H1 (cell line): ENCODE measurements at regions not wholly inside any gene's neighbourhood (a gene's known extent, or its start where the extent isn't known, plus 50 kb on each side); places are given as distances from the start of the nearest gene placed in this dataset.
A peak's percentile ranks its signal among the peaks of the same experiment; 100 is the strongest.

Experiments
- CTCF ChIA-PET: fragments of 300-600 bp; sonication (Branson Sonifier 250); formaldehyde crosslinking; loops from one replicate; lab custom pipeline; 2021; ENCODE audit not compliant: partially characterized antibody; lab: Charles Lee
- POLR2A ChIA-PET: fragments of 300-600 bp; sonication (Branson Sonifier 250); formaldehyde crosslinking; loops from one replicate; lab custom pipeline; 2021; ENCODE audit warnings: inconsistent platforms; ENCODE audit not compliant: partially characterized antibody; lab: Charles Lee
- DNase-seq, 2 experiments: peaks; one replicate each; pipeline versions ENCODE4 v3.0.0 to v3.0.0-alpha.2; 2010 to 2022; ENCODE audit warnings: low spot score in 2 of 2, low read depth in 1 of 2, mixed read lengths in 1 of 2
- FAIRE-seq: peaks from 2 replicates; lab custom pipeline; 2011; peaks lifted over from hg19 to GRCh38; lab: Jason Lieb, UNC
- H2AFZ ChIP-seq: 2 replicates; pipeline ENCODE4 v1.8.1; 2012; ENCODE audit warnings: low read length, inconsistent platforms
- H2AK5ac ChIP-seq: 2 replicates; pipeline ENCODE4 v1.6.1; 2013; ENCODE audit warnings: low read depth, low read length
- H2BK120ac ChIP-seq: replicated peaks from 2 replicates; pipeline ENCODE3; 2013; ENCODE audit warnings: low read depth, low read length, inconsistent platforms
- H2BK12ac ChIP-seq: 2 replicates; pipeline ENCODE4 v1.6.1; 2013; ENCODE audit warnings: low read depth, low read length
- H2BK15ac ChIP-seq: 2 replicates; pipeline ENCODE4 v1.6.1; 2013; ENCODE audit warnings: low read length
- H2BK20ac ChIP-seq: 2 replicates; pipeline ENCODE4 v1.6.1; 2013; ENCODE audit warnings: low read length
- H2BK5ac ChIP-seq: 2 replicates; pipeline ENCODE4 v1.6.1; 2013; ENCODE audit warnings: low read depth, low read length
- H3K14ac ChIP-seq: 2 replicates; pipeline ENCODE4 v1.6.1; 2013; ENCODE audit warnings: inconsistent platforms; ENCODE audit not compliant: insufficient read length
- H3K18ac ChIP-seq: 2 replicates; pipeline ENCODE4 v1.6.1; 2013; ENCODE audit warnings: low read length; ENCODE audit errors: extremely low read depth
- H3K23ac ChIP-seq: 2 replicates; pipeline ENCODE4 v1.6.1; 2013; ENCODE audit warnings: inconsistent platforms; ENCODE audit not compliant: insufficient read length
- H3K23me2 ChIP-seq: 2 replicates; pipeline ENCODE4 v1.6.1; 2013; ENCODE audit warnings: low read depth, low read length
- H3K27ac ChIP-seq: 2 replicates; pipeline ENCODE4 v1.6.1; 2011; ENCODE audit warnings: low read depth, low read length, inconsistent platforms
- H3K27me3 ChIP-seq, 4 experiments: replicated peaks in 1 of 4; 1 replicate in 1 of 4; 2 replicates in 3 of 4; pipeline versions ENCODE4 v1.6.1 to v1.8.1; 2011 to 2013; ENCODE audit warnings: low read length in 3 of 4, mild to moderate bottlenecking in 3 of 4, inconsistent platforms in 2 of 4, mixed read lengths in 2 of 4, moderate library complexity in 1 of 4; ENCODE audit not compliant: control insufficient read depth in 3 of 4, insufficient read depth in 3 of 4; ENCODE audit errors: extremely low read depth in 1 of 4
- H3K36me3 ChIP-seq, 4 experiments: 2 replicates each; pipeline versions ENCODE4 v1.6.1 to v1.8.1; 2011 to 2013; ENCODE audit warnings: mild to moderate bottlenecking in 4 of 4, low read length in 3 of 4, moderate library complexity in 2 of 4, control low read depth in 1 of 4, inconsistent platforms in 1 of 4; ENCODE audit not compliant: insufficient read depth in 4 of 4, control insufficient read depth in 2 of 4
- H3K4ac ChIP-seq: replicated peaks from 2 replicates; pipeline ENCODE3; 2013; ENCODE audit warnings: low read length, low read depth, mixed read lengths, inconsistent platforms; ENCODE audit not compliant: insufficient read length
- H3K4me1 ChIP-seq, 4 experiments: replicated peaks in 1 of 4; 1 replicate in 1 of 4; 2 replicates in 3 of 4; pipeline versions ENCODE4 v1.6.1 to v1.8.1; 2011 to 2013; ENCODE audit warnings: low read length in 3 of 4, inconsistent platforms in 2 of 4, mixed read lengths in 1 of 4; ENCODE audit not compliant: insufficient read depth in 4 of 4, control insufficient read depth in 3 of 4
- H3K4me2 ChIP-seq, 2 experiments: 2 replicates each; pipeline versions ENCODE4 v1.6.1 to v1.8.1; 2011 to 2013; ENCODE audit warnings: low read depth in 2 of 2, low read length in 2 of 2, control low read depth in 1 of 2, inconsistent platforms in 1 of 2, mild to moderate bottlenecking in 1 of 2; ENCODE audit not compliant: insufficient read depth in 1 of 2
- H3K4me3 ChIP-seq, 4 experiments: fragments of 200-600, 300-600 bp in 1 of 4; sonication (generic), shearing (Covaris generic), sonication (Bioruptor Twin) in 1 of 4; 2 replicates each; pipeline versions ENCODE4 v1.5.1 to v1.8.1; 2011 to 2016; ENCODE audit warnings: low read length in 4 of 4, low read depth in 3 of 4, control low read depth in 2 of 4, inconsistent platforms in 2 of 4, mild to moderate bottlenecking in 2 of 4, mixed read lengths in 1 of 4, moderate library complexity in 1 of 4; ENCODE audit not compliant: insufficient read depth in 2 of 4; ENCODE audit errors: extremely low read depth in 1 of 4
- H3K56ac ChIP-seq: replicated peaks from 2 replicates; pipeline ENCODE3; 2013; ENCODE audit warnings: low read depth, mild to moderate bottlenecking, mixed read lengths, low read length, inconsistent platforms; ENCODE audit not compliant: insufficient read length
- H3K79me1 ChIP-seq: 2 replicates; pipeline ENCODE4 v1.6.1; 2013; ENCODE audit warnings: low read depth, low read length, control low read depth
- H3K79me2 ChIP-seq, 2 experiments: 2 replicates each; pipeline versions ENCODE4 v1.6.1 to v1.8.1; 2012 to 2013; ENCODE audit warnings: low read length in 2 of 2, mild to moderate bottlenecking in 2 of 2, inconsistent platforms in 1 of 2; ENCODE audit not compliant: insufficient read depth in 2 of 2, control insufficient read depth in 1 of 2
- H3K9ac ChIP-seq, 4 experiments: replicated peaks in 1 of 4; 1 replicate in 1 of 4; 2 replicates in 3 of 4; pipeline versions ENCODE4 v1.6.1 to v1.8.1; 2011 to 2013; ENCODE audit warnings: low read depth in 3 of 4, low read length in 3 of 4, control low read depth in 2 of 4, mild to moderate bottlenecking in 2 of 4, moderate library complexity in 2 of 4, inconsistent platforms in 1 of 4; ENCODE audit errors: extremely low read depth in 1 of 4
- H3K9me3 ChIP-seq, 2 experiments: 2 replicates each; pipeline versions ENCODE4 v1.6.1 to v1.8.1; 2012 to 2013; ENCODE audit warnings: mild to moderate bottlenecking in 2 of 2, moderate library complexity in 2 of 2, control low read depth in 1 of 2, inconsistent platforms in 1 of 2, low read depth in 1 of 2, low read length in 1 of 2, mixed read lengths in 1 of 2; ENCODE audit not compliant: insufficient read depth in 2 of 2
- H4K20me1 ChIP-seq, 2 experiments: replicated peaks in 1 of 2; 2 replicates each; pipeline versions ENCODE3 to v1.8.1; 2011 to 2013; ENCODE audit warnings: inconsistent platforms in 2 of 2, low read length in 2 of 2, mild to moderate bottlenecking in 1 of 2; ENCODE audit not compliant: insufficient read depth in 2 of 2, control insufficient read depth in 1 of 2
- H4K5ac ChIP-seq: 2 replicates; pipeline ENCODE4 v1.6.1; 2013; ENCODE audit warnings: low read length, low read depth, mixed read lengths, inconsistent platforms; ENCODE audit not compliant: insufficient read length
- H4K8ac ChIP-seq: 2 replicates; pipeline ENCODE4 v1.8.0; 2013; ENCODE audit warnings: mild to moderate bottlenecking, moderate library complexity, low read length, inconsistent platforms; ENCODE audit not compliant: insufficient read depth; ENCODE audit errors: extremely low read depth
- H4K91ac ChIP-seq: replicated peaks from 2 replicates; pipeline ENCODE3; 2013; ENCODE audit warnings: low read length, mixed read lengths, inconsistent platforms; ENCODE audit not compliant: insufficient read length
- RAD21 ChIP-seq, 2 experiments: IDR thresholded peaks in 1 of 2; conservative IDR thresholded peaks in 1 of 2; 2 replicates each; pipeline ENCODE4 v1.6.1; 2011; ENCODE audit warnings: low read depth in 2 of 2, low read length in 2 of 2, improper control_type of control experiment in 1 of 2, inconsistent platforms in 1 of 2, mild to moderate bottlenecking in 1 of 2, moderate library complexity in 1 of 2
- SUZ12 ChIP-seq: fragments of 200-600 bp; sonication (generic); IDR thresholded peaks from 2 replicates; pipeline ENCODE4 v1.6.1; 2012; ENCODE audit warnings: mild to moderate bottlenecking, inconsistent platforms, low read length, moderate library complexity, mixed read lengths
- WGBS, 2 experiments: shearing (Covaris generic) in 1 of 2; methylation state at CpG; one replicate each; pipeline versions ENCODE4 v1.1.6 to v1.1.7; 2013 to 2015; ENCODE audit warnings: low lambda C conversion rate in 2 of 2, mixed read lengths in 2 of 2, inconsistent platforms in 1 of 2, low coverage in 1 of 2, missing lambda C conversion rate in 1 of 2; ENCODE audit not compliant: insufficient replicate concordance in 2 of 2, insufficient coverage in 1 of 2, insufficient read length in 1 of 2; ENCODE audit errors: extremely low coverage in 1 of 2, missing lambda C conversion rate in 1 of 2; 5-methylcytosine and 5-hydroxymethylcytosine counted together
- TF ChIP-seq, protein P1 (sequence below), 3 experiments: IDR thresholded peaks; 1 replicate in 2 of 3; 2 replicates in 1 of 3; pipeline versions ENCODE4 v1.5.1 to v1.6.1; 2011; ENCODE audit warnings: low read length in 3 of 3, mild to moderate bottlenecking in 3 of 3, inconsistent platforms in 2 of 3, low read depth in 1 of 3, moderate library complexity in 1 of 3; ENCODE audit not compliant: insufficient read depth in 1 of 3; ENCODE audit errors: control extremely low read depth in 1 of 3

DNA sequence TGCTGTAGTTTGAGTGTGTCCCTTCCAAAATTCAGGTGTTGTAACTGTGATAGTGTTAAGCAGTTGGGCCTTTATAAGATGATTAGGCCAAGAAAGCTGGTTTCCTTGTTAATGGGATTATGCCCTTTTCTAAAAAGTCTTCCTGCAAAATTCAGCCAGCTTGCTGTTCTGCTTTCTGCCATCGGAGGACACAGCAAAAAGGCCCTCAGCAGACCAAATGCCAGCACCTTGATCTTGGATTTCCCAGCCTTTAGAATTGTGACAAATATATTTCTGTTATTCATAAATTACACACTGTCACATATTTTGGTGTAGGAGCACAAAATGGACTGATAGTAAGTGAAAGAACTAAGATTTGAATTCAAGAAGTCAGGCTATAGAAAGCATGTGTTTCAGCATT lies 203.2 kb downstream of the IZUMO3 start:
- H3K4me1 ChIP-seq: no peaks in the 10 kb centered on the region
- no peak overlapping the region for H3K27ac ChIP-seq
- CTCF ChIA-PET: interaction anchor here (0.8 to 1.0 kb wide), 2 partner anchors 10 to 12 kb away, joined by 3 to 4 read pairs; no protein-coding TSS in a partner anchor
- H2BK15ac ChIP-seq: no peak overlapping the region
- no peak overlapping the region for H3K4ac ChIP-seq
- H4K8ac ChIP-seq: no peak overlapping the region
- no peaks in the 10 kb centered on the region for H4K20me1 ChIP-seq
- H2BK20ac ChIP-seq: no peak overlapping the region
- H3K4me3 ChIP-seq: no peak overlapping the region
- H4K91ac ChIP-seq: no peak overlapping the region
- POLR2A ChIA-PET: no interaction called here
- no peaks in the 10 kb centered on the region for H3K23me2 ChIP-seq
- no peak overlapping the region for H2BK5ac ChIP-seq
- no peak for DNase-seq
- no peaks in the 10 kb centered on the region for H3K27me3 ChIP-seq
- H3K79me2 ChIP-seq: no peaks in the 10 kb centered on the region
- H3K23ac ChIP-seq: no peak overlapping the region
- H2BK120ac ChIP-seq: no peak overlapping the region
- no peak overlapping the region for H3K9ac ChIP-seq
- no peak overlapping the region for H2AFZ ChIP-seq
- H4K5ac ChIP-seq: no peak overlapping the region
- WGBS, 2 experiments: 89% methylated on average over 1 of the region's 1 CpG; no CpG with 5 or more reads in 1 of the 2 experiments
- TF ChIP-seq, protein P1, sequence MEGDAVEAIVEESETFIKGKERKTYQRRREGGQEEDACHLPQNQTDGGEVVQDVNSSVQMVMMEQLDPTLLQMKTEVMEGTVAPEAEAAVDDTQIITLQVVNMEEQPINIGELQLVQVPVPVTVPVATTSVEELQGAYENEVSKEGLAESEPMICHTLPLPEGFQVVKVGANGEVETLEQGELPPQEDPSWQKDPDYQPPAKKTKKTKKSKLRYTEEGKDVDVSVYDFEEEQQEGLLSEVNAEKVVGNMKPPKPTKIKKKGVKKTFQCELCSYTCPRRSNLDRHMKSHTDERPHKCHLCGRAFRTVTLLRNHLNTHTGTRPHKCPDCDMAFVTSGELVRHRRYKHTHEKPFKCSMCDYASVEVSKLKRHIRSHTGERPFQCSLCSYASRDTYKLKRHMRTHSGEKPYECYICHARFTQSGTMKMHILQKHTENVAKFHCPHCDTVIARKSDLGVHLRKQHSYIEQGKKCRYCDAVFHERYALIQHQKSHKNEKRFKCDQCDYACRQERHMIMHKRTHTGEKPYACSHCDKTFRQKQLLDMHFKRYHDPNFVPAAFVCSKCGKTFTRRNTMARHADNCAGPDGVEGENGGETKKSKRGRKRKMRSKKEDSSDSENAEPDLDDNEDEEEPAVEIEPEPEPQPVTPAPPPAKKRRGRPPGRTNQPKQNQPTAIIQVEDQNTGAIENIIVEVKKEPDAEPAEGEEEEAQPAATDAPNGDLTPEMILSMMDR (IDR thresholded peaks at IDR 0.05; ENCODE audit: control extremely low read depth in 1 of 3, insufficient read depth in 1 of 3, low read depth in 1 of 3, low read length in 3 of 3): 0 out of 4 replicates have a peak, but pooled peaks of 1 of the 3 experiments have one; percentile 2
- no peak for TF ChIP-seq SUZ12
- TF ChIP-seq RAD21 (IDR thresholded peaks at IDR 0.05 in 1 of 2, conservative IDR thresholded peaks at IDR 0.05 in 1 of 2; ENCODE audit: low read depth in 2 of 2, low read length in 2 of 2): peak; percentile 20 to 39; a peak in 3 of 4 replicates
- TF ChIP-seq, all 59 proteins: peak for 2
- H2BK12ac ChIP-seq: no peak overlapping the region
- no peak overlapping the region for H3K18ac ChIP-seq
- no peak for FAIRE-seq
- H3K14ac ChIP-seq: no peak overlapping the region
- no peaks in the 10 kb centered on the region for H3K9me3 ChIP-seq
- H2AK5ac ChIP-seq: no peak overlapping the region
- no peaks in the 10 kb centered on the region for H3K79me1 ChIP-seq
- H3K36me3 ChIP-seq: no peaks in the 10 kb centered on the region
- no peak overlapping the region for H3K56ac ChIP-seq
- H3K4me2 ChIP-seq: no peak overlapping the region
